ENCODE measurements at regions not wholly inside any gene's neighbourhood (a gene's known extent, or its start where the extent isn't known, plus 50 kb on each side); places are given as distances from the start of the nearest gene placed in this dataset.

- TF ChIP-seq CTCF (IDR thresholded peaks at IDR 0.05) (no peak), POLR2A (IDR thresholded peaks at IDR 0.05) (no peak)
Measured at GRCh38 chr18:38444971-38445803, 879.6 kb upstream of the CELF4 start.
